CD4-positive, CD25-positive, alpha-beta regulatory T cell (primary cell): ENCODE measurements at regions not wholly inside any gene's neighbourhood (a gene's known extent, or its start where the extent isn't known, plus 50 kb on each side); places are given as distances from the start of the nearest gene placed in this dataset.

Experiments
- ATAC-seq, 2 donors: fragments of 150-1000 bp; cut with Tn5 transposase; one replicate each; pipeline ENCODE4 v1.10.0; 2021; ENCODE audit warnings: low read depth in 2 of 2, moderate number of reproducible peaks in 2 of 2, moderate library complexity in 1 of 2
- DNase-seq, 3 donors: peaks; one replicate each; pipeline versions ENCODE4 v3.0.0 to v3.0.0-alpha.2; 2012 to 2022; ENCODE audit warnings: mixed read lengths in 1 of 3
- H3K27ac ChIP-seq: one replicate; pipeline ENCODE4 v1.7.0; 2013; ENCODE audit warnings: mild to moderate bottlenecking, low read length; ENCODE audit not compliant: insufficient read depth, poor library complexity, severe bottlenecking
- H3K27me3 ChIP-seq: one replicate; pipeline ENCODE4 v1.7.0; 2013; ENCODE audit warnings: low read length; ENCODE audit not compliant: control insufficient read depth, insufficient read depth
- H3K36me3 ChIP-seq: one replicate; pipeline ENCODE4 v1.7.0; 2013; ENCODE audit warnings: mild to moderate bottlenecking, low read length, moderate library complexity; ENCODE audit not compliant: control insufficient read depth, insufficient read depth
- H3K4me1 ChIP-seq: 2 replicates; pipeline ENCODE4 v1.7.0; 2013; ENCODE audit warnings: mild to moderate bottlenecking, low read length; ENCODE audit not compliant: insufficient read depth, control insufficient read depth, poor library complexity, severe bottlenecking
- H3K4me3 ChIP-seq: one replicate; pipeline ENCODE4 v1.7.0; 2013; ENCODE audit warnings: low read depth, mild to moderate bottlenecking, low read length, moderate library complexity
- H3K9me3 ChIP-seq, 2 experiments: 1 replicate in 1 of 2; 2 replicates in 1 of 2; pipeline ENCODE4 v1.7.0; 2013; ENCODE audit warnings: low read length in 2 of 2, mild to moderate bottlenecking in 1 of 2, moderate library complexity in 1 of 2; ENCODE audit not compliant: control insufficient read depth in 2 of 2
- H3K27ac Mint-ChIP-seq, 3 donors: one replicate each; pipeline ENCODE4 v1.8.0; 2020 to 2022; ENCODE audit warnings: mild to moderate bottlenecking in 3 of 3, mixed read lengths in 3 of 3, moderate library complexity in 2 of 3
- H3K27me3 Mint-ChIP-seq: one replicate; pipeline ENCODE4 v1.8.0; 2022; ENCODE audit warnings: mild to moderate bottlenecking, mixed read lengths
- H3K36me3 Mint-ChIP-seq: one replicate; pipeline ENCODE4 v1.8.0; 2020; ENCODE audit warnings: mixed read lengths
- H3K4me1 Mint-ChIP-seq, 4 donors: one replicate each; pipeline ENCODE4 v1.8.0; 2020 to 2022; ENCODE audit warnings: mixed read lengths in 4 of 4, mild to moderate bottlenecking in 1 of 4
- H3K4me3 Mint-ChIP-seq, 4 donors: one replicate each; pipeline ENCODE4 v1.8.0; 2020 to 2022; ENCODE audit warnings: mild to moderate bottlenecking in 4 of 4, mixed read lengths in 4 of 4, moderate library complexity in 3 of 4
- H3K9me3 Mint-ChIP-seq, 7 donors: one replicate each; pipeline ENCODE4 v1.8.0; 2020 to 2022; ENCODE audit warnings: mixed read lengths in 7 of 7, mild to moderate bottlenecking in 3 of 7, moderate library complexity in 2 of 7

- H3K36me3 Mint-ChIP-seq, result no peaks in the 10 kb centered on the region
- peaks cover 0 to 23% (median 8%) of the 10 kb centered on the region in 7 donors for H3K9me3 Mint-ChIP-seq
- Histone ChIP-seq H3K36me3 (no peaks in the 10 kb centered on the region), H3K9me3 (peaks cover 0 to 6% of the 10 kb centered on the region in 2 experiments), H3K4me1 (no peaks in the 10 kb centered on the region), H3K27ac (no peak overlapping the region), H3K4me3 (no peak overlapping the region), H3K27me3 (no peaks in the 10 kb centered on the region)
- no peaks in the 10 kb centered on the region for H3K4me1 Mint-ChIP-seq
- DNase-seq, result no peak
- no peak overlapping the region for H3K4me3 Mint-ChIP-seq
- no peak overlapping the region for H3K27ac Mint-ChIP-seq
- H3K27me3 Mint-ChIP-seq, result no peaks in the 10 kb centered on the region
- ATAC-seq, result no peak
Observed at GRCh38 chr10:107490389-107490788, 325.9 kb upstream of the SORCS1 start.

- no peak overlapping the region for H3K4me3 ChIP-seq
- H3K4me1 Mint-ChIP-seq, result no peaks in the 10 kb centered on the region
- H3K27ac Mint-ChIP-seq, result no peak overlapping the region
- H3K4me3 Mint-ChIP-seq, result no peak overlapping the region
- H3K9me3 Mint-ChIP-seq, result peaks cover 0 to 18% (median 4%) of the 10 kb centered on the region in 7 donors
- no peak for DNase-seq
- peaks cover 0 to 2% of the 10 kb centered on the region in 2 experiments for H3K9me3 ChIP-seq
- no peaks in the 10 kb centered on the region for H3K4me1 ChIP-seq
- H3K27me3 ChIP-seq, result no peaks in the 10 kb centered on the region
- no peaks in the 10 kb centered on the region for H3K36me3 Mint-ChIP-seq
- no peaks in the 10 kb centered on the region for H3K36me3 ChIP-seq
- no peak for ATAC-seq
- no peak overlapping the region for H3K27ac ChIP-seq
- H3K27me3 Mint-ChIP-seq, result peaks cover 4% of the 10 kb centered on the region
Observed at GRCh38 chr10:107487284-107487683, 322.8 kb upstream of the SORCS1 start.

- H3K27me3 Mint-ChIP-seq, result peaks cover 6% of the 10 kb centered on the region
- DNase-seq, result no peak
- Histone ChIP-seq H3K27ac (no peak overlapping the region), H3K36me3 (no peaks in the 10 kb centered on the region), H3K4me3 (no peak overlapping the region), H3K9me3 (no peaks in the 10 kb centered on the region), H3K27me3 (no peaks in the 10 kb centered on the region), H3K4me1 (no peaks in the 10 kb centered on the region)
- H3K9me3 Mint-ChIP-seq, result peaks cover 0 to 27% (median 5%) of the 10 kb centered on the region in 7 donors
- no peak overlapping the region for H3K27ac Mint-ChIP-seq
- H3K4me3 Mint-ChIP-seq, result no peak overlapping the region
- no peaks in the 10 kb centered on the region for H3K36me3 Mint-ChIP-seq
- no peak for ATAC-seq
- H3K4me1 Mint-ChIP-seq, result no peaks in the 10 kb centered on the region
Observed at GRCh38 chr10:107485019-107485418, 320.5 kb upstream of the SORCS1 start.

GRCh38 chr10:107481881-107482280 lies 317.4 kb upstream of the SORCS1 start:
- Histone ChIP-seq H3K27me3 (no peaks in the 10 kb centered on the region), H3K27ac (no peak overlapping the region), H3K4me1 (no peaks in the 10 kb centered on the region), H3K4me3 (no peak overlapping the region), H3K36me3 (no peaks in the 10 kb centered on the region), H3K9me3 (no peaks in the 10 kb centered on the region)
- Mint-ChIP-seq H3K4me1 (no peaks in the 10 kb centered on the region), H3K27ac (no peak overlapping the region), H3K36me3 (no peaks in the 10 kb centered on the region), H3K27me3 (peaks cover 6% of the 10 kb centered on the region), H3K4me3 (no peak overlapping the region), H3K9me3 (peaks cover 3 to 25% (median 11%) of the 10 kb centered on the region in 7 donors)
- ATAC-seq, result no peak
- no peak for DNase-seq

DNA sequence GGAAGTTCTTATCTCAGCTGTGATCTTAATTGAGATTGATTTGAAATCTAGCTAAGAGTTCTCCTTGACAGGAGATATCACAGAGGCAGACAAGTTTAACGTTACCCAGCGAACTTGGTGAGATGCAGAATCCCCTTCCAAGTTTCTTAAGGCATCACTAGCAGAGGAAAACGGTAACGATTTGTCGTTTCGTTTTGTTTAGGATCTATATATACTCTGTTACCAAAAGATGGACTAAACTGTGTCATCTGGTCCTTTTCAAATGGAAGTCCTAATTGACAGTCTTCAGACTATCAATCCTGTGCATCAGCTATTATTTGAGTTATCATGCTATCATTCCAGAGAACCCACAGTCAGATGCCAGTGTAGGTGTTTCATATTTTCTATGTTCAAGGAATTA lies 316.7 kb upstream of the SORCS1 start:
- Mint-ChIP-seq H3K9me3 (peaks cover 3 to 25% (median 11%) of the 10 kb centered on the region in 7 donors), H3K27me3 (peaks cover 6% of the 10 kb centered on the region), H3K36me3 (no peaks in the 10 kb centered on the region), H3K4me1 (no peaks in the 10 kb centered on the region), H3K4me3 (no peak overlapping the region), H3K27ac (no peak overlapping the region)
- no peak overlapping the region for H3K4me3 ChIP-seq
- H3K4me1 ChIP-seq, result no peaks in the 10 kb centered on the region
- no peaks in the 10 kb centered on the region for H3K9me3 ChIP-seq
- ATAC-seq (no peak), DNase-seq (no peak)
- H3K27ac ChIP-seq, result no peak overlapping the region
- no peaks in the 10 kb centered on the region for H3K27me3 ChIP-seq
- no peaks in the 10 kb centered on the region for H3K36me3 ChIP-seq

DNA sequence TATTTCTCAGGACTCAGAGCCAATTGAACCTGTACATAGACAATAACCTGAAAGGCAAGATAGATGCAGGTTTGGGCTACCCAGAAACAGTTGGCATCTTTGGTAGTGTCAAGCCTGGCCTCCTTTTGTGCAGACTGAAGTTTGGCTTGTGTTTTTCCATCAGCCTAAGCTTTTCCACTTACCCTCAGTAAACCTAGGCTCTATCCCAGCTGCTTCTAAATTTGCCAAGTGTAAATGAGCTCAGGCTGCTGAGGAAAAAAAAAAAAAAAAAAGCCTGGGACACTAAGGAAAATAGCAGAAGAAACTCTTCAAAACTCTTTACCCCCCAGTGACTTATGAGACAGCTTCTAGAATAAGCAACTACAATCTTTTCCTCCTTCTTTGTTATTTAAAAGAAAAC lies 316.3 kb upstream of the SORCS1 start:
- Mint-ChIP-seq H3K4me3 (no peak overlapping the region), H3K9me3 (peaks cover 3 to 25% (median 10%) of the 10 kb centered on the region in 7 donors), H3K27ac (no peak overlapping the region), H3K36me3 (no peaks in the 10 kb centered on the region), H3K4me1 (no peaks in the 10 kb centered on the region), H3K27me3 (peaks cover 6% of the 10 kb centered on the region)
- no peak overlapping the region for H3K4me3 ChIP-seq
- H3K36me3 ChIP-seq, result no peaks in the 10 kb centered on the region
- no peak overlapping the region for H3K27ac ChIP-seq
- DNase-seq (no peak), ATAC-seq (no peak)
- H3K4me1 ChIP-seq, result no peaks in the 10 kb centered on the region
- H3K27me3 ChIP-seq, result no peaks in the 10 kb centered on the region
- H3K9me3 ChIP-seq, result no peaks in the 10 kb centered on the region

GRCh38 chr10:107477266-107477665 lies 312.8 kb upstream of the SORCS1 start:
- ATAC-seq (no peak), DNase-seq (no peak)
- no peaks in the 10 kb centered on the region for H3K4me1 ChIP-seq
- no peaks in the 10 kb centered on the region for H3K27me3 ChIP-seq
- H3K27ac ChIP-seq, result no peak overlapping the region
- no peaks in the 10 kb centered on the region for H3K36me3 ChIP-seq
- H3K36me3 Mint-ChIP-seq, result no peaks in the 10 kb centered on the region
- peaks cover 3 to 13% (median 9%) of the 10 kb centered on the region in 7 donors for H3K9me3 Mint-ChIP-seq
- H3K4me3 ChIP-seq, result no peak overlapping the region
- no peaks in the 10 kb centered on the region for H3K9me3 ChIP-seq
- no peaks in the 10 kb centered on the region for H3K4me1 Mint-ChIP-seq
- H3K4me3 Mint-ChIP-seq, result no peak overlapping the region
- H3K27ac Mint-ChIP-seq, result no peak overlapping the region
- H3K27me3 Mint-ChIP-seq, result peaks cover under 1% of the 10 kb centered on the region

- no peak overlapping the region for H3K27ac Mint-ChIP-seq
- H3K9me3 Mint-ChIP-seq, result peaks cover 3 to 9% (median 7%) of the 10 kb centered on the region in 7 donors
- no peaks in the 10 kb centered on the region for H3K36me3 ChIP-seq
- H3K9me3 ChIP-seq, result no peaks in the 10 kb centered on the region
- no peak overlapping the region for H3K4me3 Mint-ChIP-seq
- H3K36me3 Mint-ChIP-seq, result no peaks in the 10 kb centered on the region
- no peaks in the 10 kb centered on the region for H3K27me3 ChIP-seq
- H3K27ac ChIP-seq, result no peak overlapping the region
- no peaks in the 10 kb centered on the region for H3K27me3 Mint-ChIP-seq
- no peaks in the 10 kb centered on the region for H3K4me1 ChIP-seq
- H3K4me3 ChIP-seq, result no peak overlapping the region
- no peaks in the 10 kb centered on the region for H3K4me1 Mint-ChIP-seq
- no peak for ATAC-seq
- no peak for DNase-seq
Observed at GRCh38 chr10:107476408-107476807, 311.9 kb upstream of the SORCS1 start.
